DND-41 (cell line): ENCODE measurements at regions not wholly inside any gene's neighbourhood (a gene's known extent, or its start where the extent isn't known, plus 50 kb on each side); places are given as distances from the start of the nearest gene placed in this dataset.

Experiments used
- CTCF ChIP-seq: IDR thresholded peaks from 2 replicates; pipeline ENCODE4 v1.5.1; 2012; ENCODE audit warnings: borderline replicate concordance, low read length, moderate library complexity, mild to moderate bottlenecking; ENCODE audit not compliant: poor library complexity, severe bottlenecking; ENCODE audit errors: extremely low read depth
- EZH2 ChIP-seq: IDR thresholded peaks from 3 replicates; pipeline ENCODE4 v1.6.1; 2012; ENCODE audit warnings: borderline replicate concordance, low read depth, mild to moderate bottlenecking, moderate library complexity, low read length, inconsistent platforms; ENCODE audit not compliant: severe bottlenecking

- TF ChIP-seq EZH2 (no peak), CTCF (no peak)
Observed at GRCh38 chr12:93027041-93027440, 97.9 kb upstream of the EEA1 start.
